IPS-18a (cell line): ENCODE measurements at regions not wholly inside any gene's neighbourhood (a gene's known extent, or its start where the extent isn't known, plus 50 kb on each side); places are given as distances from the start of the nearest gene placed in this dataset.

ENCODE experiments used
- H3K27ac ChIP-seq: one replicate; pipeline ENCODE4 v1.5.1; 2013; ENCODE audit warnings: low read length
- H3K27me3 ChIP-seq: one replicate; pipeline ENCODE4 v1.6.1; 2013; ENCODE audit warnings: mild to moderate bottlenecking, low read length; ENCODE audit not compliant: control insufficient read depth, insufficient read depth
- H3K36me3 ChIP-seq: one replicate; pipeline ENCODE4 v1.6.1; 2013; ENCODE audit warnings: low read depth, low read length; ENCODE audit not compliant: control insufficient read depth
- H3K4me1 ChIP-seq: one replicate; pipeline ENCODE4 v1.6.1; 2013; ENCODE audit warnings: low read depth, low read length; ENCODE audit not compliant: control insufficient read depth
- H3K4me3 ChIP-seq: one replicate; pipeline ENCODE4 v1.5.1; 2013; ENCODE audit warnings: low read length
- H3K9ac ChIP-seq: one replicate; pipeline ENCODE4 v1.6.1; 2013; ENCODE audit warnings: mild to moderate bottlenecking, low read length, moderate library complexity
- H3K9me3 ChIP-seq: one replicate; pipeline ENCODE4 v1.6.1; 2013; ENCODE audit warnings: low read depth, low read length; ENCODE audit not compliant: control insufficient read depth

GRCh38 chr5:124461941-124462340 lies 284.5 kb downstream of the ZNF608 start:
- Histone ChIP-seq H3K36me3 (no peaks in the 10 kb centered on the region), H3K9me3 (no peaks in the 10 kb centered on the region), H3K9ac (no peak overlapping the region), H3K27me3 (no peaks in the 10 kb centered on the region), H3K27ac (no peak overlapping the region), H3K4me1 (peaks cover 37% of the 10 kb centered on the region), H3K4me3 (no peak overlapping the region)

GRCh38 chr5:124461157-124461556 lies 285.3 kb downstream of the ZNF608 start:
- Histone ChIP-seq H3K4me3 (no peak overlapping the region), H3K9ac (no peak overlapping the region), H3K27me3 (no peaks in the 10 kb centered on the region), H3K27ac (no peak overlapping the region), H3K4me1 (peaks cover 30% of the 10 kb centered on the region), H3K36me3 (no peaks in the 10 kb centered on the region), H3K9me3 (no peaks in the 10 kb centered on the region)

DNA sequence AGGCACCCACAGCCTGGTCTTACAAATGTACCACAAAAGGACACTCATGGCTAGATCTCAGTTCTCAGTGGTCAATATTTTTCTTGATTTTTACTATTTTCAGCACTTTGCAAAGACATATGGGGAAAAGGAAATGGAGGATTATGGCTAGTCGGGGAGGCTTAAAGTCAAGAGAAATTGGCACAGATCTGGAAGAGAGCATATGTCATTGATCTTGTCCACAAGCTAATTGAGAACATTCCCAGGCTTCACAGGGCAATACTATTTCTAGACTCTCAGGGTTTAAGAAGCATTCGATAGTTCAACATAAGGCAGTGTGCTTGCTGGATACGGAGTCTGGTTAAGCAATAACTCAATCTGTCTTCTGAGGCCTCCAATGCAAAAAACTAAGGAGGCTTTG lies 285.8 kb downstream of the ZNF608 start:
- H3K4me1 ChIP-seq = peaks cover 30% of the 10 kb centered on the region
- no peak overlapping the region for H3K9ac ChIP-seq
- no peaks in the 10 kb centered on the region for H3K36me3 ChIP-seq
- H3K27ac ChIP-seq = no peak overlapping the region
- H3K9me3 ChIP-seq = no peaks in the 10 kb centered on the region
- no peak overlapping the region for H3K4me3 ChIP-seq
- H3K27me3 ChIP-seq = no peaks in the 10 kb centered on the region

DNA sequence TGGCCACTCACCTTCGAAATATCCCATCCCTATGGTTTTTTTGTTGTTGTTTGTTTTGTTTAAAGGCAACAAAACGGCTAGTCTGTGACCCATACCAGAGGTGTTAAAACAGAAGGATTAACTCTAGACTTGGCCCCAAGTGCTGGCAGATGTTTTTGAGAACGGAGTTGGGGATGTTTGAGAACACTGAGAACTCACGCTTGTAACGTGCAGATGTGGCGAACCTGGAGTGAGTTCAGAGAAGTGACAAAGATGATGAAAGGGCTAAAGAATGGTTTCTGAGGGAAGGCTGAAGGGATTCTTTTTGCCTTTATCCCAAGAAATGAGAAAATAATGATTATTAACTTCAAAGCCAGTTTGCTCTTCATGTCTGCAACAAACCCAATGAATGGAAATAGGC lies 286.5 kb downstream of the ZNF608 start:
- H3K27ac ChIP-seq = no peak overlapping the region
- no peaks in the 10 kb centered on the region for H3K9me3 ChIP-seq
- no peaks in the 10 kb centered on the region for H3K27me3 ChIP-seq
- H3K9ac ChIP-seq = no peak overlapping the region
- peaks cover 34% of the 10 kb centered on the region for H3K4me1 ChIP-seq
- H3K4me3 ChIP-seq = no peak overlapping the region
- no peaks in the 10 kb centered on the region for H3K36me3 ChIP-seq

GRCh38 chr5:124457901-124458300 lies 288.5 kb downstream of the ZNF608 start:
- Histone ChIP-seq H3K36me3 (no peaks in the 10 kb centered on the region), H3K9ac (no peak overlapping the region), H3K27me3 (no peaks in the 10 kb centered on the region), H3K9me3 (no peaks in the 10 kb centered on the region), H3K27ac (no peak overlapping the region), H3K4me3 (no peak overlapping the region), H3K4me1 (peaks cover 28% of the 10 kb centered on the region)

GRCh38 chr5:124457101-124457500 lies 289.3 kb downstream of the ZNF608 start:
- peaks cover 20% of the 10 kb centered on the region for H3K4me1 ChIP-seq
- no peaks in the 10 kb centered on the region for H3K9me3 ChIP-seq
- no peaks in the 10 kb centered on the region for H3K36me3 ChIP-seq
- no peak overlapping the region for H3K9ac ChIP-seq
- H3K27ac ChIP-seq = no peak overlapping the region
- no peaks in the 10 kb centered on the region for H3K27me3 ChIP-seq
- no peak overlapping the region for H3K4me3 ChIP-seq

GRCh38 chr5:124456249-124456648 lies 290.2 kb downstream of the ZNF608 start:
- Histone ChIP-seq H3K9ac (no peak overlapping the region), H3K4me1 (peaks cover 13% of the 10 kb centered on the region), H3K36me3 (no peaks in the 10 kb centered on the region), H3K9me3 (no peaks in the 10 kb centered on the region), H3K27ac (no peak overlapping the region), H3K27me3 (no peaks in the 10 kb centered on the region), H3K4me3 (no peak overlapping the region)

DNA sequence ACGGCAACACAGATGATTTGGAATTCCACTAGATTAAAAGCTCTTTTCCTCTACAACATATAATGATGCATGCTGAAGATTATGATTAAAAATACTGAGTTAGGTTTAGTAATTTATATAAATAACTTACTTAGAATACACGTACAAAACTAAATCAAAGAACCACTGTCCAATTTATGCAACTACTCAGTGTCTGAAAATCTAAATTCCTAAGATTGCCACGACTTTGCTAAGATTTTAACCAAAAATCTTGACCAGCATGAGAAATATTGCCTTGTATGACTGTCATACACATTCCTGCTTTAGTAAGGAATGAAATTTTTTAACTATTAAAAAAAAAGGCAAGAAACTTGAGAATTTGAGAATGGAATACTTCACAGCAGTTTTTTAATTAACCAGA lies 292.4 kb downstream of the ZNF608 start:
- H3K4me1 ChIP-seq = peaks cover 11% of the 10 kb centered on the region
- H3K27me3 ChIP-seq = no peaks in the 10 kb centered on the region
- no peaks in the 10 kb centered on the region for H3K36me3 ChIP-seq
- H3K9ac ChIP-seq = no peak overlapping the region
- no peak overlapping the region for H3K27ac ChIP-seq
- H3K4me3 ChIP-seq = no peak overlapping the region
- H3K9me3 ChIP-seq = no peaks in the 10 kb centered on the region

DNA sequence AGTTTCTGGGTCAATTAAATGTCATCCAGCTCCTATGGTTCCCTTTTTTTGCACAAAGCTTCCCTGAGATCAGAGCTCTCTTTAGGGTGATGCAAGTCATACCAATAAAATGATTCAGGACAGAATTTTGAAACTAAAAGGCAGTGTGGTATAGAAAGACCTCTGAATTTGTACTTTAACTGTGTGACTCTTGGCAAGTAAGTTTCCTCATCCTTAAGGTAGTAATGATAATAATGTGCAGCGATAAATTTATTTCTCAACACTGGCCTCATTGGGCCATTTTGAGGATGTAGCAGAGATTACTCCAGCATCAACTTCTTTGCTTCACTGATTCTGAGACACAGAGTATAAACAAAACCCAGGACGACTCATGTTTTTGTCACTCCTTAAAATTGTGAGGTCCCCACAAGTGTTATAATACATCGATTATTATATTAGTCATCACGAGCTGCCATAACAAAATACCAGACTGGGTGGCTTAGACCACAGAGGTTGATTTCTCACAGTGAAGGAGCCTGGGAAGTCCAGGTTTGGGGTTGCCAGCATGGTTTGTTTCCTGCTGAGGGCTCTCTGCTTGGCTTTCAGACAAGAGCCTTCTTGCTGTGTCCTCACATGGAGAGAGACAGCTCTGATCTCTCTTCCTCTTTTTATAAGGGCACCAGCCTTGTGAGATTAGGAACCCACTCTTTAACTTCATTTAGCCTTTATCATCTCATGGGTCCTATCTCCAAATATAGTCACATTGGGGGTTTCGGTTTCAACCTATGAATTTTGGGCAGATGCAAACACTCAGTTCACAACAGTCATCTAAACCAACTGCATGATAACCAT lies 293.0 kb downstream of the ZNF608 start:
- Histone ChIP-seq H3K4me1 (peaks cover 11% of the 10 kb centered on the region), H3K36me3 (no peaks in the 10 kb centered on the region), H3K4me3 (no peak overlapping the region), H3K27me3 (no peaks in the 10 kb centered on the region), H3K9ac (no peak overlapping the region), H3K27ac (no peak overlapping the region), H3K9me3 (no peaks in the 10 kb centered on the region)

DNA sequence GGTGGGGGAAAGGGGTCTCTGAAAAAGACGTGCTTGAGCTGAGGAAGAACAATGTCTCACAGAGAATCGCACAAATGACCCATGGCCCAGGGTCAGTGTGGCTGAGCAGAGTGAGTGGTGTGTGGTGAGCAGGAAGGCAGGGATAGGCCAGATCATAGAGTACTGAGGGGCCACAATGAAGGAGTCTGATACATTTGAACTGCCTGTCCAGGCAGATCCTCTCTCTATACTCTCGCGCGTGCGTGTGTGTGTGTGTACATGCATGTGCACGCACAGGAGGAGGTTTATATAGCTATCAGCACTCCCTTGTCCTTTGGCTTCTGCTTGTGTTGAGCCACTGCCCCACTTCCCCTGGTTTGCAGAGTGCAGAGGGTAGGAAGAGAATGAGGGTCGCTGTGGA lies 294.0 kb downstream of the ZNF608 start:
- peaks cover 8% of the 10 kb centered on the region for H3K4me1 ChIP-seq
- no peak overlapping the region for H3K27ac ChIP-seq
- no peaks in the 10 kb centered on the region for H3K9me3 ChIP-seq
- H3K4me3 ChIP-seq = no peak overlapping the region
- H3K27me3 ChIP-seq = no peaks in the 10 kb centered on the region
- no peak overlapping the region for H3K9ac ChIP-seq
- H3K36me3 ChIP-seq = no peaks in the 10 kb centered on the region

DNA sequence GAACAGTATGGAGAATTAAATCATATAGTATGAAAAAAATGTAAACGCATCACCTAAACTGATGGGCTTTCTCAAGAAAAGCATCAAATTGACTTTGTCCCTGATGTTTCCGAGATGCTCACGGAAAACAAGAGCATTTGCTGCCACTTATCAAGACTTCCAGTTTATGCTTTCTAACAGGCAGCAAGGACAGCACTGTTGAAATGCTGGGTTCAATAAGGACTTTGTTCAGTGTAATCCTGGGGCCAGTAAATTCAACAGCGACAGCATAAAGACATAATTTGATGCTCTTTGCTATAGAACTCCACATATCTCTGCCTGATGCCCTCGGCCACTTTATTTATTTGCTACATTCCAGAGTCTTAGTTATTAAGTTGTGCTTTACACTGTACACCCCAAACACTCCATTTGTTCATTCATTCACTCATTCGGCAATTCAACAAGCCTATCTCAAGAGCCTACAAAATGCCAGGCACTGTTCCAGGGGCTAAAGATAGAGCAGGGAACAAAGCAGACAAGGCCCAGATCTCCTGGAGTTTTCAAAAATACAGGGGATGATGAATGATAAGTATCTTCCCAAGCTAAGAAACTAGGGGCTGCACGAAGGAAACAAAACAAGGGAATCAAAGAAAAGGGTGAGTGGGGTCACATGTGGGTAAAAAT lies 294.6 kb downstream of the ZNF608 start:
- H3K36me3 ChIP-seq = no peaks in the 10 kb centered on the region
- H3K4me1 ChIP-seq = peaks cover 4% of the 10 kb centered on the region
- H3K9ac ChIP-seq = no peak overlapping the region
- no peaks in the 10 kb centered on the region for H3K9me3 ChIP-seq
- no peak overlapping the region for H3K4me3 ChIP-seq
- no peak overlapping the region for H3K27ac ChIP-seq
- no peaks in the 10 kb centered on the region for H3K27me3 ChIP-seq

DNA sequence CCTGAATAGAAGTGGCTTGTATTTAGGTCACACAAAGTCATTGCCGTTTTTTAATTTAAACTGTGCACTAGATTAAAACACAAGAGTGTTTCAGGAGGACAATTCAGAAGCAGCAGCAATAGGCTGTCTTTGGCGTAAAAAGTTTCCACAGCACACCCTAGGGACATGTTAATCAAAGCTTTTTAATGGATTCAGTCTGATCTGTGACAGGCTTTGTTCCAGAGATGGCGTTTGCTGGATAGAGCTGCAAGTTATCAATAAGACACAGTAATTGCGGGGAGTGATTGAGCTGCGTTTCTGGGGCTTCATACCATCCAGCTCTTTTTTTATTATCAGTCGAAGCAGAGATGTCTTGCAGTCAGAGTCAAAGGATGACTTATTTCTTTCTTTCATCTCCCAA lies 300.3 kb downstream of the ZNF608 start:
- H3K27ac ChIP-seq = no peak overlapping the region
- H3K4me1 ChIP-seq = peaks cover 10% of the 10 kb centered on the region
- no peaks in the 10 kb centered on the region for H3K27me3 ChIP-seq
- H3K9me3 ChIP-seq = no peaks in the 10 kb centered on the region
- H3K9ac ChIP-seq = no peak overlapping the region
- H3K4me3 ChIP-seq = no peak overlapping the region
- no peaks in the 10 kb centered on the region for H3K36me3 ChIP-seq
